Neural progenitor cell (in vitro differentiated cells): ENCODE measurements at regions not wholly inside any gene's neighbourhood (a gene's known extent, or its start where the extent isn't known, plus 50 kb on each side); places are given as distances from the start of the nearest gene placed in this dataset.
A peak's percentile ranks its signal among the peaks of the same experiment; 100 is the strongest.

Experiments
- DNase-seq: peaks from one replicate; pipeline ENCODE4 v3.0.0-alpha.2; 2016; ENCODE audit warnings: low spot score
- H2AFZ ChIP-seq: fragments of 200-600 bp; sonication (generic); replicated peaks from 2 replicates; pipeline ENCODE4 v1.6.1; 2016; ENCODE audit warnings: antibody characterized with exemption
- H3F3A ChIP-seq: fragments of 200-600 bp; sonication (generic); 2 replicates; pipeline ENCODE4 v1.6.1; 2016; ENCODE audit warnings: antibody characterized with exemption, low read depth
- H3K27ac ChIP-seq: fragments of 200-600 bp; sonication (generic); 2 replicates; pipeline ENCODE4 v1.5.1; 2016; ENCODE audit warnings: mild to moderate bottlenecking
- H3K27me3 ChIP-seq: fragments of 200-600 bp; sonication (generic); 2 replicates; pipeline ENCODE4 v1.6.1; 2016; ENCODE audit warnings: mild to moderate bottlenecking, moderate library complexity
- H3K36me3 ChIP-seq: fragments of 200-600 bp; sonication (generic); 2 replicates; pipeline ENCODE4 v1.5.1; 2016
- H3K4me1 ChIP-seq: fragments of 200-600 bp; sonication (generic); 2 replicates; pipeline ENCODE4 v1.6.1; 2016; ENCODE audit warnings: mixed run types
- H3K4me2 ChIP-seq: fragments of 200-600 bp; sonication (generic); 2 replicates; pipeline ENCODE4 v1.6.1; 2016
- H3K4me3 ChIP-seq: fragments of 200-600 bp; sonication (generic); 2 replicates; pipeline ENCODE4 v1.5.1; 2016
- H3K79me2 ChIP-seq: fragments of 200-600 bp; sonication (generic); 2 replicates; pipeline ENCODE4 v1.6.1; 2016; ENCODE audit warnings: low read depth
- H3K9ac ChIP-seq: fragments of 200-600 bp; sonication (generic); 2 replicates; pipeline ENCODE4 v1.6.1; 2016
- H3K9me3 ChIP-seq: fragments of 200-600 bp; sonication (generic); 2 replicates; pipeline ENCODE4 v1.5.1; 2016; ENCODE audit warnings: low read depth
- H4K20me1 ChIP-seq: fragments of 200-600 bp; sonication (generic); 2 replicates; pipeline ENCODE4 v1.6.1; 2016; ENCODE audit warnings: low read depth
- H3K27ac Mint-ChIP-seq: 3 replicates; pipeline ENCODE4 v1.8.0; 2021; ENCODE audit warnings: mixed read lengths
- H3K27me3 Mint-ChIP-seq: 2 replicates; pipeline ENCODE4 v1.8.0; 2022; ENCODE audit warnings: low read depth, mild to moderate bottlenecking, inconsistent platforms, moderate library complexity, mixed read lengths; ENCODE audit not compliant: insufficient read depth
- H3K36me3 Mint-ChIP-seq: 3 replicates; pipeline ENCODE4 v1.8.0; 2021; ENCODE audit warnings: mixed read lengths
- H3K4me1 Mint-ChIP-seq: 3 replicates; pipeline ENCODE4 v1.8.0; 2021; ENCODE audit warnings: mixed read lengths
- H3K4me3 Mint-ChIP-seq: 3 replicates; pipeline ENCODE4 v1.8.0; 2021; ENCODE audit warnings: mild to moderate bottlenecking, moderate library complexity, mixed read lengths
- H3K9me3 Mint-ChIP-seq: 3 replicates; pipeline ENCODE4 v1.8.0; 2020; ENCODE audit warnings: mixed read lengths
- CTCF ChIP-seq: fragments of 200-600 bp; sonication (generic); IDR thresholded peaks from 2 replicates; pipeline ENCODE4 v1.5.1; 2017; ENCODE audit warnings: antibody characterized with exemption, mild to moderate bottlenecking
- EZH2 ChIP-seq: fragments of 200-600 bp; sonication (generic); IDR thresholded peaks from 2 replicates; pipeline ENCODE4 v1.6.1; 2017; ENCODE audit warnings: antibody characterized with exemption, mild to moderate bottlenecking, moderate library complexity
- EZH2phosphoT487 ChIP-seq: fragments of 200-600 bp; sonication (generic); IDR thresholded peaks from 2 replicates; pipeline ENCODE4 v1.6.1; 2017; ENCODE audit warnings: antibody characterized with exemption

DNA sequence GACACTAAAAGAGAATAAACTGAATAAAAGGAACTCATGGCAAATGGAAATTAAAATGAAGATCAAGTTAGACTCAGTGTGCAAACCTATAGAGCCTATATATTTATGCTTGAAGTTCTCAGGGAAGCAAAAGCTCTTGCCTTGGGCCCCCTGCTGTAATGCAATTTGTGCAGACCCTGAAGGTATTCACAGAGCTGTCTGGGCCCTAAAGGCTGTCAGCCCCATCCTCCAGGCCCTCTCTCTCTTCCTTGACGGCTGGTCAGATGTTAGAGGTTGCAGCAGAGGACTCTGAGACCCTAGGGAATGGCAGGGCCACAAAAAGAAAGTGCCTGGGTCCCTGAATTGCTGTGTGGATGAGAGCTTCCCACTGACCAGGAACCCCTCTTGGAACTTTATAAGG is 283.9 kb upstream of the TUT7 start:
- Histone ChIP-seq H3K9me3 (no peaks in the 10 kb centered on the region), H3K4me2 (no peak overlapping the region), H3K27me3 (no peaks in the 10 kb centered on the region), H3K9ac (no peak overlapping the region), H4K20me1 (no peaks in the 10 kb centered on the region), H3K4me1 (peaks cover 28% of the 10 kb centered on the region), H3F3A (peaks cover 13% of the 10 kb centered on the region), H3K36me3 (no peaks in the 10 kb centered on the region), H2AFZ (no peak overlapping the region), H3K4me3 (no peak overlapping the region), H3K27ac (no peak overlapping the region), H3K79me2 (no peaks in the 10 kb centered on the region)
- TF ChIP-seq EZH2phosphoT487 (no peak), EZH2 (no peak), CTCF (no peak)
- peaks cover 59% of the 10 kb centered on the region for H3K4me1 Mint-ChIP-seq
- H3K27ac Mint-ChIP-seq = no peak overlapping the region
- H3K9me3 Mint-ChIP-seq = peaks cover 8% of the 10 kb centered on the region
- peak overlapping the region; percentile 3 for H3K4me3 Mint-ChIP-seq
- H3K27me3 Mint-ChIP-seq = peaks cover 11% of the 10 kb centered on the region
- peak; percentile 56 for DNase-seq
- H3K36me3 Mint-ChIP-seq = no peaks in the 10 kb centered on the region

GRCh38 chr9:86637515-86637914 is 283.3 kb upstream of the TUT7 start:
- Histone ChIP-seq H3K9me3 (no peaks in the 10 kb centered on the region), H3K9ac (no peak overlapping the region), H3K4me3 (no peak overlapping the region), H3K4me2 (no peak overlapping the region), H3K4me1 (peaks cover 25% of the 10 kb centered on the region), H2AFZ (no peak overlapping the region), H3K36me3 (no peaks in the 10 kb centered on the region), H4K20me1 (no peaks in the 10 kb centered on the region), H3K79me2 (no peaks in the 10 kb centered on the region), H3F3A (peaks cover 13% of the 10 kb centered on the region), H3K27ac (no peak overlapping the region), H3K27me3 (no peaks in the 10 kb centered on the region)
- Mint-ChIP-seq H3K27me3 (peaks cover 11% of the 10 kb centered on the region), H3K27ac (peak overlapping the region; percentile 87), H3K36me3 (no peaks in the 10 kb centered on the region), H3K4me3 (peak overlapping the region; percentile 3), H3K9me3 (peaks cover 8% of the 10 kb centered on the region), H3K4me1 (peaks cover 55% of the 10 kb centered on the region)
- DNase-seq = peak; percentile 91
- TF ChIP-seq CTCF (peak; percentile 97), EZH2phosphoT487 (no peak)

DNA sequence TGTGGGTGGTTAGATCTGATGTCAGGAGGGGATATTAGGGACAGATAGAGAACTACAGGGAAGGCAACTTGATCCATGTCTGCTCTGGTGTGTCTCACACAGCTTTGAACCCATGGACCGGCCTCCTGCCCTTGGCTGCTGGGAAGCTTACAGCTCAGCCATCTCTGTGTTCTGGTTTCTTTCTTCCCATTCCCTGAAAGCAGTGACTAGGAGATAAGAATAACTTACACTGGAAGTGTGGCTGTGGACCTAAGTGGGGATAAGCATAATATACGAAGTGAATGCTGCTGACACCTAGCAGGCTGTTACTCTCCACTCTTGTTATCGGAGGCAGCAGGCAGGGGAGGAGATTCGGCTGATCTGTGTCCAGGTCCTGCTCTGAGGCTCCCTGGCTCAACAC is 282.3 kb upstream of the TUT7 start:
- no peak for TF ChIP-seq EZH2
- no peak for TF ChIP-seq EZH2phosphoT487
- TF ChIP-seq CTCF = no peak
- Histone ChIP-seq H3K4me2 (no peak overlapping the region), H2AFZ (no peak overlapping the region), H3K9me3 (no peaks in the 10 kb centered on the region), H3K4me1 (peaks cover 25% of the 10 kb centered on the region), H3K9ac (no peak overlapping the region), H3K4me3 (no peak overlapping the region), H3K79me2 (no peaks in the 10 kb centered on the region), H3K27ac (no peak overlapping the region), H3F3A (peaks cover 13% of the 10 kb centered on the region), H3K27me3 (no peaks in the 10 kb centered on the region), H3K36me3 (no peaks in the 10 kb centered on the region), H4K20me1 (no peaks in the 10 kb centered on the region)
- Mint-ChIP-seq H3K9me3 (peaks cover 8% of the 10 kb centered on the region), H3K36me3 (no peaks in the 10 kb centered on the region), H3K4me1 (peaks cover 55% of the 10 kb centered on the region), H3K27me3 (peaks cover 7% of the 10 kb centered on the region), H3K4me3 (peak overlapping the region; percentile 44), H3K27ac (peak overlapping the region; percentile 55)
- no peak for DNase-seq
